ENCODE measurements at regions not wholly inside any gene's neighbourhood (a gene's known extent, or its start where the extent isn't known, plus 50 kb on each side); places are given as distances from the start of the nearest gene placed in this dataset.

GRCh38 chr1:55400508-55400907 is 185.3 kb upstream of the USP24 start:
- DNase-seq (ENCODE audit: low spot score): no peak

- no peak for DNase-seq (ENCODE audit: low spot score)
Measured at GRCh38 chr1:55399346-55399745, 184.2 kb upstream of the USP24 start.

- no peak for DNase-seq (ENCODE audit: low spot score)
Measured at GRCh38 chr1:55396381-55396891, 181.3 kb upstream of the USP24 start.

GRCh38 chr1:55388960-55389359 is 173.8 kb upstream of the USP24 start:
- DNase-seq (ENCODE audit: low spot score): no peak

GRCh38 chr1:55387145-55387544 is 172.0 kb upstream of the USP24 start:
- DNase-seq (ENCODE audit: low spot score): no peak

GRCh38 chr1:55386456-55386855 is 171.3 kb upstream of the USP24 start:
- no peak for DNase-seq (ENCODE audit: low spot score)

GRCh38 chr1:55385402-55386018 is 170.3 kb upstream of the USP24 start:
- DNase-seq (ENCODE audit: low spot score): no peak

- no peak for DNase-seq (ENCODE audit: low spot score)
Measured at GRCh38 chr1:55384637-55385036, 169.5 kb upstream of the USP24 start.

GRCh38 chr1:55382806-55383305 is 167.7 kb upstream of the USP24 start:
- no peak for DNase-seq (ENCODE audit: low spot score)

GRCh38 chr1:55381983-55382382 is 166.8 kb upstream of the USP24 start:
- DNase-seq (ENCODE audit: low spot score): no peak

GRCh38 chr1:55381491-55381890 is 166.3 kb upstream of the USP24 start:
- no peak for DNase-seq (ENCODE audit: low spot score)

- no peak for DNase-seq (ENCODE audit: low spot score)
Measured at GRCh38 chr1:55380355-55380970, 165.3 kb upstream of the USP24 start.

- DNase-seq (ENCODE audit: low spot score): no peak
Measured at GRCh38 chr1:55378582-55378981, 163.4 kb upstream of the USP24 start.

- DNase-seq (ENCODE audit: low spot score): no peak
Measured at GRCh38 chr1:55376897-55377296, 161.7 kb upstream of the USP24 start.

- peak; percentile 23 for DNase-seq (ENCODE audit: low spot score)
Measured at GRCh38 chr1:55375617-55376258, 160.6 kb upstream of the USP24 start.

GRCh38 chr1:55374801-55375616 is 159.8 kb upstream of the USP24 start:
- no peak for DNase-seq (ENCODE audit: low spot score)

- DNase-seq (ENCODE audit: low spot score): no peak
Measured at GRCh38 chr1:55374216-55374615, 159.1 kb upstream of the USP24 start.

GRCh38 chr1:55369474-55369873 is 154.3 kb upstream of the USP24 start:
- DNase-seq (ENCODE audit: low spot score): no peak

GRCh38 chr1:55368698-55369097 is 153.5 kb upstream of the USP24 start:
- no peak for DNase-seq (ENCODE audit: low spot score)

GRCh38 chr1:55367273-55367672 is 152.1 kb upstream of the USP24 start:
- no peak for DNase-seq (ENCODE audit: low spot score)

GRCh38 chr1:55364216-55364615 is 149.1 kb upstream of the USP24 start:
- DNase-seq (ENCODE audit: low spot score): no peak

- DNase-seq (ENCODE audit: low spot score): no peak
Measured at GRCh38 chr1:55363268-55363667, 148.1 kb upstream of the USP24 start.

Data from SW480 (cell line).